Heart right ventricle (tissue), 16 donors: ENCODE measurements at regions not wholly inside any gene's neighbourhood (a gene's known extent, or its start where the extent isn't known, plus 50 kb on each side); places are given as distances from the start of the nearest gene placed in this dataset.

Experiments
- ATAC-seq, 8 donors: fragments of 200-7000 bp; cut with Tn5 transposase; one replicate each; pipeline ENCODE4 v1.9.1; 2020; ENCODE audit warnings: mild to moderate bottlenecking in 8 of 8, moderate library complexity in 8 of 8, moderate number of reproducible peaks in 1 of 8
- DNase-seq, 2 donors: peaks; one replicate each; pipeline ENCODE4 v3.0.0-alpha.2; 2020
- H3K27ac ChIP-seq, 10 donors: fragments of 200-600 bp; sonication (generic) in 2 of 10; one replicate each; pipeline versions ENCODE4 v1.5.0 to v1.8.0; 2020 to 2022; ENCODE audit warnings: mild to moderate bottlenecking in 3 of 10
- H3K27me3 ChIP-seq, 7 donors: fragments of 200-600 bp; one replicate each; pipeline ENCODE4 v1.8.0; 2021 to 2022; ENCODE audit warnings: mild to moderate bottlenecking in 2 of 7
- H3K36me3 ChIP-seq, 9 donors: fragments of 200-600 bp; sonication (generic) in 1 of 9; one replicate each; pipeline versions ENCODE4 v1.5.0 to v1.8.0; 2020 to 2022; ENCODE audit warnings: mild to moderate bottlenecking in 2 of 9
- H3K4me1 ChIP-seq, 9 donors: fragments of 200-600 bp; sonication (generic) in 1 of 9; one replicate each; pipeline versions ENCODE4 v1.5.0 to v1.8.0; 2020 to 2022; ENCODE audit warnings: mild to moderate bottlenecking in 4 of 9
- H3K4me3 ChIP-seq, 10 donors: fragments of 200-600 bp; sonication (generic) in 2 of 10; one replicate each; pipeline versions ENCODE4 v1.5.0 to v1.8.0; 2020 to 2022; ENCODE audit warnings: mild to moderate bottlenecking in 7 of 10, moderate library complexity in 2 of 10
- H3K9me3 ChIP-seq, 11 donors: fragments of 200-600 bp in 10 of 11; sonication (generic) in 2 of 11; one replicate each; pipeline versions ENCODE4 v1.5.0 to v1.8.0; 2013 to 2022; ENCODE audit warnings: mild to moderate bottlenecking in 2 of 11, control low read depth in 1 of 11, moderate library complexity in 1 of 11
- WGBS, 2 donors: extraction: QIAGEN DNeasy Blood & Tissue Kit; methylation state at CpG; one replicate each; pipeline ENCODE4 v1.1.7; 2013; ENCODE audit warnings: inconsistent platforms in 1 of 2; 5-methylcytosine and 5-hydroxymethylcytosine counted together
- intact Hi-C, 10 donors: fragments of 100-400 bp; cut with DNase I; formaldehyde crosslinking; loops; one replicate each; pipeline versions ENCODE4 v1.11.1 to v1.14.2; 2022
- TF ChIP-seq, protein P1 (sequence below), 9 donors: fragments of 200-600 bp; sonication (generic) in 2 of 9; IDR thresholded peaks; one replicate each; pipeline versions ENCODE4 v1.5.0 to v1.8.0; 2021 to 2022; ENCODE audit warnings: antibody characterized with exemption in 9 of 9, mild to moderate bottlenecking in 5 of 9, moderate library complexity in 1 of 9
- donor health status: Arrhythmogenic right ventricular cardiomyopathy.
- donor health status: ischemic (EF 13 %, LVEDD 7.1; RV severe dilation, severe dysfunction).
- donor health status: healthy with polysubstance abuse.
- donor health status: DM: no; HTN: yes; CAD: no.
- donor health status: DM: no; HTN: no; CAD: no.
- donor health status: ischemic (EF 25% LVEDD 6.9; RV normal size, moderate dysfunction).
- donor health status: ischemic (EF 25% LVEDD 5.7; RV mildly dilated, moderate dysfunction).
- donor health status: healthy.
- donor health status: DM: yes; HTN: yes; CAD: no.
- donor health status: Ischemic cardiomyopathy.
- donor health status: ischemic (EF 35%, LVEDD 5.7; RV mildly dilated, moderate dysfunction).
- donor health status: nonischemic (EF 11% LVEDD 7.7; RV severe dilation, severe dysfunction).
- donor health status: DM: yes; HTN: yes; CAD: no.
- donor health status: PGD.
- donor health status: ischemic (EF 29% LVEDD 5.4; RV normal size, mild dysfunction).
- donor health status: nonischemic (EF 23%, LVEDD 6.1; RV moderate dilation, normal function).

- 5 to 6% methylated on average over 1 of the region's 1 CpG for WGBS, 2 donors
- no peaks in the 10 kb centered on the region for H3K36me3 ChIP-seq
- H3K27ac ChIP-seq = no peak overlapping the region
- intact Hi-C loops = loop anchor here in 1 of 10 donors (5.0 kb wide), 1 partner anchor 367 kb away; no protein-coding TSS in a partner anchor
- DNase-seq (no peak), ATAC-seq (peak in 4 of 8 donors; percentile 47 to 53 (median 50))
- H3K4me1 ChIP-seq = no peaks in the 10 kb centered on the region
- H3K9me3 ChIP-seq = no peaks in the 10 kb centered on the region
- no peak overlapping the region for H3K4me3 ChIP-seq
- TF ChIP-seq, protein P1, sequence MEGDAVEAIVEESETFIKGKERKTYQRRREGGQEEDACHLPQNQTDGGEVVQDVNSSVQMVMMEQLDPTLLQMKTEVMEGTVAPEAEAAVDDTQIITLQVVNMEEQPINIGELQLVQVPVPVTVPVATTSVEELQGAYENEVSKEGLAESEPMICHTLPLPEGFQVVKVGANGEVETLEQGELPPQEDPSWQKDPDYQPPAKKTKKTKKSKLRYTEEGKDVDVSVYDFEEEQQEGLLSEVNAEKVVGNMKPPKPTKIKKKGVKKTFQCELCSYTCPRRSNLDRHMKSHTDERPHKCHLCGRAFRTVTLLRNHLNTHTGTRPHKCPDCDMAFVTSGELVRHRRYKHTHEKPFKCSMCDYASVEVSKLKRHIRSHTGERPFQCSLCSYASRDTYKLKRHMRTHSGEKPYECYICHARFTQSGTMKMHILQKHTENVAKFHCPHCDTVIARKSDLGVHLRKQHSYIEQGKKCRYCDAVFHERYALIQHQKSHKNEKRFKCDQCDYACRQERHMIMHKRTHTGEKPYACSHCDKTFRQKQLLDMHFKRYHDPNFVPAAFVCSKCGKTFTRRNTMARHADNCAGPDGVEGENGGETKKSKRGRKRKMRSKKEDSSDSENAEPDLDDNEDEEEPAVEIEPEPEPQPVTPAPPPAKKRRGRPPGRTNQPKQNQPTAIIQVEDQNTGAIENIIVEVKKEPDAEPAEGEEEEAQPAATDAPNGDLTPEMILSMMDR (IDR thresholded peaks at IDR 0.05) = peak in 7 of 9 donors; percentile 31 to 68 (median 61)
- H3K27me3 ChIP-seq = no peaks in the 10 kb centered on the region
Measured at GRCh38 chr14:81625343-81625742, 91.7 kb upstream of the SEL1L start.

DNA sequence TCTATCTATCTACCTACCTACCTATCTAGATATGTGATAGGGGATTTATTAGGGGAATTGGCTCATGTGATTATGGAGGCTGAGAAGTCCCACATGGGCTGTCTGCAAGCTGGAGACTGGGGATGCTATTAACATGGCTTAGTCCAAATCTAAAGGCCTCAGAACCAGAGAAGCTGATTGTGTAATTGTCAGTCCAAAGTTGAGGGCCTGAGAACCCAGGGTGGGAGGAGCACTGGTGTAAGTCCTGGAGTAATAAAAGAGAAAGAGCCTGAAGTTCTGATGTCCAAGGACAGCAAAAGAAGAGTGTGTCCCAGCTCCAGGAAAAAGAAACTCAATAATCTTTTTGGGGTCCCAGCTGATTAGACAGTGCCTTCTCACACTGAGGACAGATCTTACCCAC is 98.5 kb upstream of the SEL1L start:
- Histone ChIP-seq H3K27me3 (no peaks in the 10 kb centered on the region), H3K4me1 (no peaks in the 10 kb centered on the region), H3K36me3 (no peaks in the 10 kb centered on the region), H3K9me3 (no peaks in the 10 kb centered on the region), H3K27ac (no peak overlapping the region), H3K4me3 (no peak overlapping the region)
- DNase-seq (no peak), ATAC-seq (no peak)
- intact Hi-C loops = no loop called here
- TF ChIP-seq, protein P1 (IDR thresholded peaks at IDR 0.05) = no peak

DNA sequence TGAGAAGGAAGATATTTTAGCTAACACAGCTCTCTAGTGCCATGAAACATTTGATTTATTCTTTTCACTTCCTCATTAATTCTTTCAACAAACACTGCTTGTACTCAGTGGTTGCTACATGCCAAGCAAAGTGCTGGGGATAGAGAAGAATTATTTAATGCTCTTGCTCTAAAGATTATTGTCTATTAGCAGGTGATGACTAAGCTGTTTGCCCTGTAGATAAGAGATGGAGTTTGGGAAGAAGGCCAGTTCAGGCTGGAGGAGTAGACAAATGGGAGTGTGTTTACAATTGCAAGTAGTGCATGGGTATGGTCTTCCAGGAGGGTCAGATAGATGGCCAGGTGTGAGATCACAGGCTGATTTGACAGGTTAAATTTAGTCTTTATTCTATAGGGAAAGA is 99.8 kb upstream of the SEL1L start:
- intact Hi-C loops = no loop called here
- TF ChIP-seq, protein P1 (IDR thresholded peaks at IDR 0.05) = no peak
- ATAC-seq = peak in 1 of 8 donors; percentile 22

DNA sequence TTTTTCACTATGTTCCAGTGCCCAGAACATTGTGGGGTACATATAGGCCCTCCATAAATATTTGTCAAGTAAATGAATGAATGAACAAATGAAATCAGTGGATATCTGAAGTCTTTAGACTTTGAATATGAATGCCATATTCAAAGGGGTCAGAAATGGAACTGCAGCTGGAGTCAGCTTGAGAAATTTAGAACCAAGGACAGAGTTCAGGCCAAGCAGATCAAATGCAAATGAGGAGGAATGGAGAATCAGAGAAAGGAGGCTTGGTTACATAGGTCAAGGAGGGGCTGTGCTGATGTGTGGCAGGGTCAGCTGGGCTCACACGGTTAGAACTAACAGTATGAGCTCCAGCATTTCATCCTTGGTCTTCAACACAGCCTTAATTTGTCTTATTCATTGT is 104.0 kb upstream of the SEL1L start:
- WGBS, 2 donors = 39 to 42% methylated on average over 1 of the region's 1 CpG
- Histone ChIP-seq H3K27me3 (no peaks in the 10 kb centered on the region), H3K36me3 (no peaks in the 10 kb centered on the region), H3K9me3 (no peaks in the 10 kb centered on the region), H3K27ac (no peak overlapping the region), H3K4me3 (no peak overlapping the region), H3K4me1 (peaks cover 0 to 7% (median 0%) of the 10 kb centered on the region in 9 donors)
- intact Hi-C loops = no loop called here
- DNase-seq = no peak
- ATAC-seq = no peak
- TF ChIP-seq, protein P1 (IDR thresholded peaks at IDR 0.05) = no peak

More for the DNA sequence above, 99.8 kb upstream of the SEL1L start:
- DNase-seq = no peak
- H3K36me3 ChIP-seq = no peaks in the 10 kb centered on the region
- H3K9me3 ChIP-seq = no peaks in the 10 kb centered on the region
- no peaks in the 10 kb centered on the region for H3K27me3 ChIP-seq
- no peak overlapping the region for H3K27ac ChIP-seq
- no peaks in the 10 kb centered on the region for H3K4me1 ChIP-seq
- H3K4me3 ChIP-seq = no peak overlapping the region
